Right forelimb (tissue), 1 donor: ENCODE measurements at regions not wholly inside any gene's neighbourhood (a gene's known extent, or its start where the extent isn't known, plus 50 kb on each side); places are given as distances from the start of the nearest gene placed in this dataset.
A peak's percentile ranks its signal among the peaks of the same experiment; 100 is the strongest.
"Not testable (repeated sequence)": the region's sequence is repeated elsewhere in the genome, so short reads cannot be mapped to it uniquely, and the experiment has no call there.

Experiments
- DNase-seq: peaks from one replicate; pipeline ENCODE4 v3.0.0-alpha.2; 2018

DNA sequence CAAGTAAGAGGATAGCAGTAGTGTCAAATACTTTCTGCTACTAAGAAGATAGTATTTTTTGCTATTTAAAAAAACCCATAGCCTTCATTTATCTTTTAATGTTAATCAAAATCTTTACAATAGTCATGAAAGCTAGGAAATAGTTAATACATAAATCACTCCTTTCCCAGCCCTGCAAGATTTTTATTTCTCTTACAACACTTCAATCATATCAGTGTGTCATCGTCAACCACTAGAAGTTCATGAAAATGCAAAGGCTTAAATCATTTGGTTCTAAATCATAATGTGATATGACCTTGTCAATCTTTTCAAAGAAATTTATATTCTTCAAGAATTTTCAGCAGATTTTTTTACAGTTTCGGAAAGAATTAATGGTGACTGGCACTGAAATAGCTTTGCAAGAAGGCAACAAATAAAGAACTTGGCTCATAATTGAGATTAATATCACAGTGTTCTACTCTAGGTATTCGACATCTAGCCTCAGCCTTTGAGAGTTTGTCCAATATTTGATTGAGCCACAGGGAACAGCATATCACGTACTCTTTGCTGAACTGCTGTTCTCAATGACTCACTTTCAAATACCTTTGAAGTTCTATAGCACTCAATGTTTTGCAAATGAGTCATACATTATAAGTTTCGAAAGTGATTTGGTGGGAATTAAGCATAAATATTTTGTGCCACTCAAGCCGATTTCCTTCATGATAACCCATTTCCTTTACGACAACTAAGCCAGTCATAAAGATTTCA, 384.0 kb upstream of the FOXG1 start:
- no peak for DNase-seq

DNA sequence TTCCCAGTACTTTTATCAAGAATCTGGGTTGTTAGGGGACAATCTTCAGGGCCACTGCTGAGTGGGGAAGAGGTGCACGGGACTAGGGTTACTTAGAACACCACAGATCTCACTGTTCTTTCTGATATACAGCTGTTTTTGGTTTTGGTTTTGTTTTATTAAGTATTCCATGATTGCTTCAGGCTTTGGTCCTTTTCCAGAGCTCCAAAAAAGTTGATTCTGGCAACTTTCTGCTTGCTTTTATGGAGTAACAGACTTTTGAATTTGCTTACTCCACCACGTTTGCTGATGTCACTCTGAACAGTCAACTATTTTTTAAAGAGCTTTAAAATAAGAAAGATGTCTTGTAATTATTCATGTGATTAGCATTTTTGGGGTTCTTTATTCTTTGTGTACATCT, 368.1 kb upstream of the FOXG1 start:
- DNase-seq = no peak

DNA sequence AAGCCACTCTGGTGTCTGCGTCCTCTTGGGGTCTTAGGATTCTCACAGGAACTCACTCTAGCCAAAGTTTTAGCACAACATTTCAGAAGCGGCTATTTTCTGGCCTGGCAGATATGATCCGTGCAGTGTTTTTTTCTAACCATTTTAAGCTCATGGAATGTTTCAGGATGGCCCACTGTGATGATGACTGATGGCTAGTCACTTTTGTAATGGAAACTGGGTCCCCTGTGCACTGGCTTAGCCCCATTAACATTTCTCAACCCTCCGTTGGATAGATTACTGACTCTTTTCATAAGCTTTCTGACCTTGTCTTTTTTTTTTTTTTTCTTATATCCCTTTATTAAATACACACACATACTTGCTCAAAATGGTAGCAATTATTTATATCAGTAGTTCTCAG, 364.9 kb upstream of the FOXG1 start:
- DNase-seq = not testable (repeated sequence)

DNA sequence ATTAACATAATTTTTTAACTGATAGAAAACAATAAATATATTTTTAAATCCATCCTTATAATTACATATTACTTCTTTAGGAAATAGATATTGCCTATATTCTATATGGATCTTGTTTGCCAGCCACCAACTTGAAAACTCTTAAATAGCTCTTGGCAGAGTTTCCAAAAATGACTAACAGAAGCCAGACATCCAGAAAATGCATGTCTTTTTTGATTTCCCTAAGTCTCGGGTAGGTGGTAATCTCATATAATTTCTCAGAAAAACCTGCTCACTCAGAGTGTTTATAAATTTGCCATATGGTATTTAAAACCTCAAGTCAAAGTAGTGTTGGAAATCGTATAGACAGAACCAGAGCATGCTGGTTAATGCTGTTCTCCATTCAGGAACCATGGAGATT, 360.4 kb upstream of the FOXG1 start:
- no peak for DNase-seq

- DNase-seq = no peak
These were observed 359.4 kb upstream of the FOXG1 start for GRCh38 chr14:28407031-28407825.

DNA sequence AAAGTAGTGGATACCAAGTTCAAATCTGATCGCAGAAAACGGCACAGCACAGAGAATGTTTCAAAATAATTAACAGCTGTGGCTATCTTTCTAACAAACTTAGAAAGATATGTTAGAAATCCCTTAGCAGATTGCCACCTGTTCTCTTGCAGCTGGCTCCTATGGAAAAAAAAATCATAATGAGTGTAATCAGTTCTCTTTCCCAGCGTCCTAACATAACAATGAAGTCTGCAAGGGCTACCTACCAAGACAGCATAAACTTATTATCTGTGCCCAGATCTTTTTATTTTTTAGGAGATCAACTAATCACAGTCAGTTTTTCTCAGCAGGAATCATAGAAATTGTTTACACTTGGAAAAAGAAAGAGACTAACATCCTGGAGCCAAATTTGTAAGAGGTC, 358.6 kb upstream of the FOXG1 start:
- no peak for DNase-seq

DNA sequence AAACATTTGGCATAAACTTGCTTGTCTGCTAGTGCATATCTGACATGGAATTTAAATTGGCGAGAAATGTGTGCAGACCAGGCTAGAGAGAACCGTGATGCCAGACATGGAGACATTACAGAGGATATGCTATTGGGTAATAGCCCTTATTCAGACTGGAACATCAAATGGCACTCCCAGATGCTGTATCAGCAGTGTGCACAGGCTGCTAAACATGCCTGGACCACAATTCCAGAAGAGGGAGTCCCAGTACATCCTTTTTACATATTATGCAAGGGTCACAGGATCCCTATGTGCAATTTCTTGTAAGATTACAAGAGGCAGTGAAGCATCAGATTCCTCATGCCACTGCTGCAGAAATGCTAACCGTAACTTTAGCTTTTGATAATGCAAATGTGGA, 354.5 kb upstream of the FOXG1 start:
- DNase-seq = no peak

DNA sequence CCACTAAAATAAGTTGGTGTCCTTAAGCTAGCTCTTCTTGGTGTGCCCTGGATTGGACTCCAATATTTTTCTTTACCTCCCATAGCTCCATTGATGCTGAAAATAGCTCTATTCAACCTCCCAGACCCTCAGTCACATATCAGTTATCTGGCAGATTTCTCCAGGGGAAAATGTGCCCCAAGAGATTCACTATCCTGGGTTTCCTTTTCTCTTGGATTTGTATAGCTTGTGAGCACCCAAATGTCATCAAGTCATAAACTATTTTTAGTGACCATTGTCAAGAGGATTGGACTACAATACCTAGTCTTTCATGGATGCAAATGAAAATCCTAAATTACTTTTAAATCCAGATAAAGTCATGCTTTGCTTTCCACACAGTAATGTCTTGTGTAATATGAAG, 339.6 kb upstream of the FOXG1 start:
- no peak for DNase-seq

DNA sequence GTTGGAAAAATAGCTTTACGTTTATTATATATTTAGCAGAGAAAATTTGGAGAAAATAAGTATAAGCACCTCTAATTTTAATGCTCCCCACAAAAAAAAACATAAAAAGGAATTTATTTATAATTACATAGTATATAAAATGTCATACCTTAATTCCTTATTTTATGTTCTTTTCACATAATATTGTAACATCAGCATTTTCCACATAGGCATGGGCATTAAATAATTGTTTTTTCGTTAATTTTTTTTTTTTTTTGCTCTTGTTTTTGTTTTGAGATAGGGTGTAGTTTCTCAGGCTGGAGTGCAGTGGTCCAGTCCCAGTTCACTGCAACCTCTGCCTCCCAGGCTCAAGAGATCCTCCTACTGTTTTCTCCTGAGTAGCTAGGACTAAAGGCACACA, 329.8 kb upstream of the FOXG1 start:
- DNase-seq = no peak

DNA sequence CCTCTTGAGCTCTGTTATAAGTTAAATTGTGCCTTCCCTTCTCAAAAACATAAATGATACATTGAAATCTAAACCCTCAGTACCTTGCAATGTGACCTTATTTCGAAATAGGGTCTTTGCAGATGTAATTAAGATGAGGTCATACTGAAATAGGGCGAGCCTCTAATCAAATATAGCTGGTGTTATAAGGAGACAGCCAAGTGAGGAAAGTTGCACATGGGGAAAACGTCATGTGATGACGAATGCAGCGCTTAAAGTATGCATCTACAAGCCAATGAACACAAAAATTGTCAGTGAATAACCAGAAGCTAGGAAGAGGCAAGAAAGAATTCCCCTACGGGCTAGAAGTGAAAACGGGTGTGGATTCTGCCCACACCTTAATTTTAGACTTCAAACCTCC, 305.2 kb upstream of the FOXG1 start:
- DNase-seq = no peak

DNA sequence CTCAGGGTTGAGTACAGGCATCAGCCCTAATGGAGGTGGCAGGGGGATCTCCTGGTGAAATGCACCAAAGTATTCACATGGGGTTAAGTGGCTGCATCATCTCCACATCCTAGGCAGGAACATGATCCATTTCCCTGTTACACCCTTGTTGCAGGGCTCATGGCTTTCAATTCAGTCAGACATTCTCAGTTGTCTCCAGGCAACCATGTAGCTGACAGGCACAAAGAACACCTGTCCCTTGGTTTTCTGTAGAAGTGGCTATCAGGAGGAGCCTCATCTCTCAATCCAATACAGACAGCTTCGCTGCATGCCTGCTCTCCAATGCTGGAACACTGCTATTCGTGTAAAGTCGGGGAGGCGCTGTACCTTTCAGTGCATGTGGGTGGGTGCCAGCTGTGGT, 299.0 kb upstream of the FOXG1 start:
- no peak for DNase-seq

- DNase-seq = peak; percentile 34
These were observed 298.1 kb upstream of the FOXG1 start for GRCh38 chr14:28468191-28469151.

- no peak for DNase-seq
These were observed 284.1 kb upstream of the FOXG1 start for GRCh38 chr14:28482251-28483040.

DNA sequence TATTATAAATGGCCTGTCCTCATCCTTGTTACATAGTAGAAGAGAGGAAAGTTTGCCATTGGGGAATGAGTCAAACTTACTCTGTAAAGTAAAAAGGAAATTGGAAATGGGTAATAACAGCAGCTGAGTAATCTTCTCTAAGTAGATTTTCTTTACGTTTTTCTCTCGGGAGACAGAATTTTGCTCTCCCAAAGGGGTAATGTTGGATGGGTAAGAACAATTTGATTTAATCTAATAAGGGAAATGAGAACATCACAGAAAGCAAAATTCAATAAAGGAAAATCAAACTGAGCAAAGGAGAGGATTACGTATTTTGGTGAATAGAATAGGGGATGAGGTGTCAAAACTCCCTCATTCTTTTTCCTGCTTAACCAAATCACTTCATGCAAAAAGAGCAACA, 283.1 kb upstream of the FOXG1 start:
- no peak for DNase-seq

GRCh38 chr14:28488684-28489083, 277.9 kb upstream of the FOXG1 start:
- DNase-seq = no peak

DNA sequence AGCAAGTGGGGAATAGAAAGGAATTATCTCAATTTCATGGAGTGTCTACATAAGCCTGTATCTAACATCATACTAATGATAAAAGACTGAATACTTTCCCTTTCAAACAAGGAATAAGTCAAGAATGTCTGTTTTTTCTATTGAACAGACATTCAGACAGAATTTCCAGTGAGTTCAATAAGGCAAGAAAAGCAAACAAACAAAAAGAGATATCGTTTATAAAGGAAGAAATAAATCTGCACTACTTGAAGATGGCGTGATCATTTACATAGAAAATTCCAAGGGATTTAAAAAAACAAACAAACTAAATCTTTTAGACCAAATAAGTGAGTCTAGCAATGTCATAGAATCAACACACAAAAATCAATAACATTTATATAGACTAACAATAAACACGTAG, 273.1 kb upstream of the FOXG1 start:
- no peak for DNase-seq

GRCh38 chr14:28494196-28494595, 272.4 kb upstream of the FOXG1 start:
- DNase-seq = no peak

DNA sequence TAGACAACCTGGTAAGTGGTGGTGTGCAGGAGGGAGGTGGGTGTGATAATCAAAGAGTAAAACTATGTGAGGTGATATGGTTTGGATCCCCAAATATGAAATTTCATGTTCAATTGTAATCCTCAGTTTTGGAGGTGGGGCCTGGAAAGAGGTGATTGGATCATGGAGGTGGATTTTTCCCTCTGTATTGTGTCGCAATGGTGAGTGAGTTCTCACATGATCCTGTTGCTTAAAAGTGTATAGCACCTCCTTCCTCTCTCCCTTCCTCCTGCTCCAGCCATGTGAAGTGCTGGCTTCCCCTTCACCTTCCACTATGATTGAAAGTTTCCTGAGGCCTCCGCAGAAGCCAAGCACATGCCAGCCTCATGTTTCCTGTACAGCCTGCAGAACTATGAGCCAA, 270.2 kb upstream of the FOXG1 start:
- DNase-seq = no peak

DNA sequence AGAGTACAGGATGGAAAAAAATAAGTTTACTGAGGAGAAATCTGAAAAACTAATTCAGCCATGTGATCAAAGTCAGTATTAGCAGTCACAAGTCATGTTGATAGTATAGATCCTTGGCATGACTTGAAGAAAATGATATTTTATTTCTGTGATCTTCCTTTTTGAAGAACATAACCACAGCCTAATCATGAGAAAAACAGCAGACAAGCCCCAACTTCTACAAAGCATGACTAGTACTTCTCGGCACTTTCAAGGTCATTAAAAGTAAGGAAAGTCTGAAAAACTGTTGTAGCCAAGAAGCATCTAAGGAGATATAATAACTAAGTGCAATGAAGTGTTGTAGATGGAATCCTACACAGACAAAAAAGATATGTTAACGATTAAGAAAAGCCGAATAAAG, 264.1 kb upstream of the FOXG1 start:
- DNase-seq = no peak

- no peak for DNase-seq
These were observed 251.0 kb upstream of the FOXG1 start for GRCh38 chr14:28515571-28515970.

GRCh38 chr14:28536889-28537288, 229.7 kb upstream of the FOXG1 start:
- no peak for DNase-seq

- no peak for DNase-seq
These were observed 224.5 kb upstream of the FOXG1 start for GRCh38 chr14:28542040-28542439.

DNA sequence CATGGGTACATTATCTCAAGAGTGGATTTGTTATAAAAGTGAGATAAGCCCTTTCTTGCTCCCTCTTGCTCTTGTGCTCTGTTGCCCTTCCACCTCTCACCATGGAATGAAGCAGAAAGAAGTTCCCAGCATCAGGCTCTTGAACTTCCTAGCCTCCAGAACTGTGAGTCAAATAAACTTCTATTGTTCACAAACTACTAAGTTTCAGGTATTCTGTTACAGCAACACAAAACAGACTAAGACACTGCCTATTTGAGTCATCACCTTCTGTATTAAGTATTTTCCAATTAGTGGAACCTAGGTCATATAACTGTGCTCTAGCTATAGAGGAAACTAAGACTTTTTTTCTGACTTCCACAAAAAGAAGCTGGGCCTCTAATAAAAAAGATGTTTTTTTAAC, 201.2 kb upstream of the FOXG1 start:
- DNase-seq = no peak
